ENCODE measurements at regions not wholly inside any gene's neighbourhood (a gene's known extent, or its start where the extent isn't known, plus 50 kb on each side); places are given as distances from the start of the nearest gene placed in this dataset.

DNA sequence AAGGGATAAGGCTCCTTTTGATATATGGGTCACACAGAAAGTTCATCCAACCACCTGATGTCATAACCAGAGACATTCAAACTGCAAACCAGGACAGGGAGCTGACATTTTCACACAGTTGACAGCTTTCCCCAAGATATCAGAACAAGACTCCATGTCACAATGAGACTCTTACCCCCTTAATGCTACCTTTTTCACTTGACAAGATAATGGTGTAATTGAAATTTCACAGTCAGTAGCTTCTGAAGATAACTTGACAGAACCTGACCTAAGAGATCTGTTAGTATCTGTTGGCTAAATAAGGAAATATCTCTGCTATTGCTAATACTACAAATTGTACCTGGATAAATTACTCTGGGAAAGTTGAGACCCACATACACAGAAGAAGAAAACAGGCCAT is 187.3 kb downstream of the C12orf50 start:
- DNase-seq (ENCODE audit: low read depth, low spot score) = no peak

DNA sequence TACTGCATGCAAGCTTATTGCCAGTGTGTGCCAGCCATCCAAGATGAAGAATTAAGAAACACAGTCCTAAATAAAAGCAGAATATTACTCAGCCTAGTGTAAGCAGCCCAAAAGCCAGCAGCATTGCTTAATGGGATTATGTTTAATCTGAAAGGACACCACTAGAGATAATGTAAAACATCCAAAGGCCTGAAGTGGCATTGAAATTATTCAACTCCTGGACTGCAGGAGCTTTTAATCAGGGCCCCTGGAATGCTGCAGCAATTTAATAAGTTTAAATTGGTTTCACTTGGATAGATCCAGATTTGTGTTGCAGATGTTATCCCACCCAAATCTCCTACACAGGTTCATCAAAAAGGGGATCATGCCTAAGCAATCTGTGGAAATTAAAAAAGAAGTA is 193.0 kb downstream of the C12orf50 start:
- no peak for DNase-seq (ENCODE audit: low read depth, low spot score)

DNA sequence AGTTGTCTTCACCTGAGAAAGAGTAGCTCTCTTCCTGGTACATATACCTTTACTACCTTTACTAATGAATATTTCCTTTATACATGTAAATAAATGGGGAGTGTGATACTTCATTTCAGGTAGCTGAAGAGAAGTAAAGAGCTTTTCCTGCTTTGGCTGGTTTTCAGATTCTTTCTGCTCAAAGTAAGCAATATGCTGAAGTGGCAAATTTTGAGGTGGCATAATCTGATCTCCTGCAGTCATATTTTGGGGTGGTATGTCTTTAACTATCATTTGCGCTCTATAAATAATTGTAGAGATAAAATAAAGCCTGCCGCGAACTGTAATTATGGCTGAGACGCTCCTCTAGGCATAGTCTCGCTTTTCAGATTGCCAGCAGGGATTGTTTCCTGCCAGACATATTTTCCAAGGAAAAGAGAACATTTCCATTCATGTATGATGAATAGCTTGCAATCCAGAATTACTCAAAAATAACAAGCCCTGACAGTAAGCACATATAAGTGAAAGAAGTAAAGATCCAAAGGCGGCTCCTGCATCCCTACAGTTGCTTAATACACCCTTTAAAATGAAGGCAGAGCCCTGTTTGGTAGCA is 200.7 kb downstream of the C12orf50 start:
- no peak for DNase-seq (ENCODE audit: low read depth, low spot score)

DNA sequence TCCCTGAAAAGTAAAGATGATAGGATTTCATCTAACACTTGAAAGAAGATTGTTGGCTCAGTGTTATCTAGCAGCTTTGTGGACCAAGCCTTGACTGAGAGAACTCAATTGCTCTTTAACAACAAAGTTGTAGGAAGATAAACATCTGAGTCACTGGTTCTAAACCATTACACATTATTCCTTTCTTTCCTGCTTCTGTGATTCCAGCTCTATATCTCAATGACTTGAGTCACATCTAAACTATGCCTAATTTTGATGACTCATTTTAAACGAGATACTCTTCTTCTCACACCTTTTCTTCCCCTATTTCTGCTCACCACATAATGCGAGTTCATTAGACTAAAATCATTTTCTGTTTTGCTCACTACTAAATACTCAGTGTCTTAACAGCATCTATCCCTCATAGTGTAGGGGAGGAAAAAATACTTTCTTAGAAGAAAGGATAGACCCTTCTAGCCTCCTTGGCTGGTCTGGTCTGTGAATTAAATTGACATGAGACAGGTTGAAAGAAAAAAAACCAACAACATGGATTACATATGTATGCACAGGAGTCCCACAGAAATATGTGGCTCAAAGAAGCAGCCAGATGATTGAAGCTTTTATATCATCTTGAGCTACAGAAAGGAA is 201.4 kb downstream of the C12orf50 start:
- no peak for DNase-seq (ENCODE audit: low read depth, low spot score)

DNA sequence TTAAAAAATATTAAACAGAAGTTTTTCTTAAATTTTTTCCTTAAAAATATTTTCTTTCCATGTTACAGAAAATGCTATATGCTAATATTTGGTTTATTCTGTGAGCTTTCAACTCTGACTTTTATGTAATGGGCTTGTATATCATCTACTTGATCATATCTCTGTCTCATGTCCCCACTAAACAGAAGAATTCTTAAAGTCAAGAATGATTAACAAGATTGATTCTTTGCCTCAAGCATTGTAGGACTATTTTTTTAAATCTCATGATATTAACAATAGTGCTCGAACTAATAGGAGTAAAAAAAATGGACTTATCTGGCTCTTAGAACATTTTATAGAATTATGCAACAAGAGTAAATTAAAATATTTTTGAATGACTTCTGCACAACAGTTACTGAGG is 206.3 kb downstream of the C12orf50 start:
- no peak for DNase-seq (ENCODE audit: low read depth, low spot score)

DNA sequence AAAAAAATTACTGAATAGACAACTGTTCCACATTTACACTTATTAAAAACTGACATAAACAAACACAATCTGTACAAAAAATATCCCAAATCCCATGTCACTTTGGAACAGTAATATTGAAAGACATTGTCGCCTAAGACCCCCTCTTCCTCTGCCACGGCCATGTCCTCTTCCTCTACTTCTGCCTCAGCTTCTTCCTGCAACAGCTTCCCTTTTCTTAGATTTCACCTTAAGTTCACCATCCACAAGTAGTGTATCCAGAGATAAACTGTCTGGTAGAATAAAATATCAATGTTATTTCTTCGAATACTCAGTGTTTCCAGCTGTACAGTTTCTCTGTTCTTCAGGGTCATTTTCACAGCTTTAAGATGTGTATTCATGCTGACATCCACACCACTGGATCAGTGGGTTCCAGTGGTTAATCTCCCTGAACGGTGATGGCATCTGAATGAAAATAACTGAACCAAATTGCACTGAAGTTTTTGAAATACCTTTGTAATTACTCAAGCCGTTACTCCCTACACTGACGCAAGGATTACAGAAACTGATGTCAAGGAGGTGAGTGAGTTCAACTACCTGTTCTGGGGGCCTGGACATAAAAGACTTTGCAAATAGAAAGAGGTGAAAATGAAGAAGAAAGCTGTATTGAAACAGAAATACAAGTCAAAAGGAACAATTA is 208.5 kb downstream of the C12orf50 start:
- no peak for DNase-seq (ENCODE audit: low read depth, low spot score)

DNA sequence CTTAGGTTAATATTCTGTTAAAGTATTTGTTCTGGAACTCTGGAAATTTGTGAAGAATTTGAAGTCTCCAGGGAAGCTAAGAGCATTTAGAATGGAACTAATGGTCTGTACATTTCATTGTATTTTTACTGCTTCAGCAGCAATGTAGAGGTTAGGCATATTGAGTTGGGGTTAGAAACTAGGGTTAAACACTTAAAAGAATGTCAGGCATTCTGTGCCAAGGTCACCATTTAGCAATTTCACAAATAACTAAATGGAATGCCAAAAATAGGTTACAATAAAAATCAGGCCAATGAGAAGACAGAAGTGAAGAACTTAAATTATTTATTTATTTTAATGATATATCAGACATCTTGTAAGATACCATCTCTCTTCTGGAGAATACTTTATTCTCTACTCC is 210.8 kb downstream of the C12orf50 start:
- DNase-seq (ENCODE audit: low read depth, low spot score) = no peak

DNA sequence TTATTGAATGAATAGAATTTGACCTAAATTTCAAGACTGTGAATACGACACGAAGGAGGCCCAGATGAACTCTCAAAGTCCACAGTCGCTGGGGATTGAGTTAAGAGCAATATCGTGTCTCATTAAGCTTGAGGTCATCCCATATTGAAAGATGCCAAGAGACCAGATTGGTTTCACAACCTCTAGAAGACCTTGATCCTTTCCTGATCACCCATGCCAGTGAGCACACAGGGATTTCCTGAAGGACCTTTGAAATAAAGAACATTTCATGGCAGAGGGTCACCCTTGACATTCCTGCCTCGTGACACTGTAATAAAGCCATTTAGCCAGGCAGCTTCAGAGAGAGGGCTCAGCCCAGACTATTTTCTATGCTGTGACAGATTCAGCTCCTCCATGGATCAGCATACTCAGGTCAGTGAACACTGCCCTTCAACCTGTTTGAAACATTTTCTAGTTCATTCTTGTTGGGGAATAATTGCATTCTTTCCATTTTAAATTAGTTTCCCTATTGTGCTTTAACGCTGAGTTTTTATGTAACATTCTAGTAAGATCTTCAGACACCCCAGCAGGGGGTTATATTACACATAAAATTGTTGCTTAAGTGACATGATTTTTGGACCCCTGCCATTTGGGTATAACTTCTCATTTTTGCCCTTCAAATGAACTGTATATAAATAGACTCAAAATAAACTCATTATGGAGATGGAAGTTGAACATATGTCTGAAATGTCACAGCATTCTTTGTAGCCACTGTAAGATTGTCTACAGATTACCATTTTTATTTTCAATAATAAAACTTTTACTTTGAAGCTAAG is 213.2 kb downstream of the C12orf50 start:
- peak; percentile 66 for DNase-seq (ENCODE audit: low read depth, low spot score)

DNA sequence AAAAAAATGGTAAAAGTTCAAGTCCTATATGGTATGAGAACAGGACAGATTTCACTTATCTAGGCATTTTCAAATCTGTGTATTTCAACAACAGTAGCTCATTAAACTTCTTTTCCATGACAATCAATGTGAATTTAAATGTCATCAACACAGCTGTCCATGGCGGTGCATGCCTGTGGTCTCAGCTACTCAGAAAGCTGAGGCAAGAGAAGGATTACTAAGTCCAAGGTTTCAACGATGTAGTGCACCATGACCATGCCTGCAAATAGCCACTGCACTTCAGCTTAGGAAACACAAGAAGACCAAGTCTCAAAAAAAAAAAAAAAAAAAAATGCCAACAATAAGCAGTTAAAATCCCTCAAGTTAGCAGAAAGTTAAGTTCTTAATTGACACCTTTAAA is 214.6 kb downstream of the C12orf50 start:
- DNase-seq (ENCODE audit: low read depth, low spot score) = no peak

DNA sequence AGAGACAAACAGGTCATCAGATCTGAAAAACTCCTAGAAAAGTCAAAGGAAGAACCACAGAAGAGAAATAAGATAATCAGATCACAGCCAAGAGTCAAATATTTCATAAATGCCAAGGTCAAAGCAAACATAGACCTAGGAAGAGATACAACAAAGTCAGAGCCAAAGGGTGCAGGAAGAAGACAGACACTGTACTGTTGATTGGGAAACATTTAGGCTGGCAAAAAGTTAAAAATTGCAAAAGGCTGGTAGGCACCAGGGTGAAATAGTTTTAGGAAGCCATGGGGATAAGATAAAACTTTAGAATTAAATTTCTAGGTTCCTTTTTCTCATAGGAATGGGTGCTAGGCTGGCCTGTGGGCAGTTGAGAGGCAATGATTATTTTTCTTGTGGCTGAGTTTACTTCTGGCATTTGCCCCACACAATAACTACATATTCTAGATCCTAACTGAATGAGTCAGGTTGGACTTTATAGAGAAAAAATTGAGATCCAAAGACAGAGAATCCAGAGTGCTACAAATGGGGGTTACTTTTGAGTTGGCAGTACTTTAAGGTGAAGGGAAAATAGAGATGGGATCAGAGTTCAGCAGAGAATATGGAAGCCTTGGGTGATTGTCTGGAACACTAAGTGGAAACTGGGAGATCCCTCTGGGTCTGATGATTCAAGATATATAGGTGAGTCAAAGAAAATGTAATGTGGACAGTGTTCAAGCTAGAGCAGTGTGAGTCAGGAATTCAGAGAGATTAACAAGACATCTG is 215.5 kb downstream of the C12orf50 start:
- DNase-seq (ENCODE audit: low read depth, low spot score) = no peak

DNA sequence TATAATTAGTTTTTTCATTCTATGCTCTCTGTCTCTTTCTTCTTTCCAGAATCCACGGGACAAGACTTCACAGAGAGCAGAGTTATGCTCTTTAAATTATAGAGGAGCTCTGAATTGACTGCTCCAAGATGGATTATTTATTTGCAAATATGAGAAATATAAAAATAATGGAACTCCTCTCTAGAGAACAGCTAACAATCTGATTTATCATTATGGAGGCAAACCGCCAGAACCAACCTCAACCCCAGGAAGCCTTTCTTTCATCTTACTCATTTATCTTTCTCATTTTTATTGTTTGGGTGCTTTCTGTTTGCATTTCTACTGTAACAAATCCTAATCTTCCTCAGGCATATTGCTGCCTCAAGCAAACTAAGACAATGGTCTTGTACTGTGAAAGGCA is 216.5 kb downstream of the C12orf50 start:
- no peak for DNase-seq (ENCODE audit: low read depth, low spot score)

DNA sequence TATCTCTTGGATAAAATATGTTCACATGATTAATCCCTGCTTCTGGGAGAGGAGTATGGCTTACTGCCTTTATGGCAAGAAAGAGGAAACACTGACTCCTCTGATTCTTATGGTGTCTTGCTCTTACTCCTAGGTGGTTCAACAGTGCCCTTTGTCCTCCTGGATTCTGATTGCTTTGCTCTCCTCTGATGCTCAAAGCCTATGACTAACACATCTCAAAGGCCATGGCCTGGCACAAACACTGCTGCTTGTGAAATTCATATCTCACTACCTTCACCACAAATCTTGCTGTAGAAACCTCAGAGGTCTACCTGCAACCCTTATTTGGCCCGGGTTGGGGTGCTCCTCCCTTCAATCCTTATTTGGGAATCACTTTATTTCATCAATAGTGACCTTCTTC is 217.2 kb downstream of the C12orf50 start:
- no peak for DNase-seq (ENCODE audit: low read depth, low spot score)

DNA sequence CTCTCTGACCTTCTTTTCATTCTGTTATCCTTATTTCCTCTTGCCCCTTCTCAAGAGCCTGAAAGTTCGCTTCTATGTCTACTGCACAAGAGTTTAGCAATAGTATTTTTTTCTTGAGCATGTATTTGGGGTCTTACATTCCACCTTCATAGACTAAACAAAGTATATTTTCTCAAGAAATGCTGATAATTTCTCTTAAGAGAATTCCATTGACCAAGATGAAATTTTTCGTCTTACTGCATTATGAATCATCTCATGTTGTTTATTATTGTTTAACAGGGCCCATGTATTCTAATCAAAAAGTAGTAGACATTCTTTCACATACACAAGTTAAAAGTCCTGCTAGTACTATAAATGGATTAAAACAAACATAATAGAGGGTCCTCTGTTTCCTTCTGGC is 219.3 kb downstream of the C12orf50 start:
- no peak for DNase-seq (ENCODE audit: low read depth, low spot score)

DNA sequence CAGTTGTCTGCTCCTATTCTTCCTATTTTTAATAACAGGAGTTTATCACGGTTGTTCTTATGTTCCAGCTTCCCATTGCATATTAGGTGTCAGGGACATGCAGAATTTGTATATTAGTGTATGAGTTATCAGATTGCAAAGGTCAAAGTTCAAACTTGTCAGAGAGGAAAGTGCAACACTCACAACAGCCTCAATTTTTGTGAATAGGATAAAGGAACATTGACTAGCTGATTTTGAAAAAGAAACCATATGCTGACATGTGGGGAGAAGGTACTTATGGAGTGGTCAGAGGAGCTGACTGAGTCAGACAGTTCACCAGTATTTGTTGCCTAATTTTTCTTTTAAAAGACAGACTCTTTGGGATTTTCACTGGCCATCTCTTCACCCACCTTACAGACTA is 222.1 kb downstream of the C12orf50 start:
- DNase-seq (ENCODE audit: low read depth, low spot score) = no peak

DNA sequence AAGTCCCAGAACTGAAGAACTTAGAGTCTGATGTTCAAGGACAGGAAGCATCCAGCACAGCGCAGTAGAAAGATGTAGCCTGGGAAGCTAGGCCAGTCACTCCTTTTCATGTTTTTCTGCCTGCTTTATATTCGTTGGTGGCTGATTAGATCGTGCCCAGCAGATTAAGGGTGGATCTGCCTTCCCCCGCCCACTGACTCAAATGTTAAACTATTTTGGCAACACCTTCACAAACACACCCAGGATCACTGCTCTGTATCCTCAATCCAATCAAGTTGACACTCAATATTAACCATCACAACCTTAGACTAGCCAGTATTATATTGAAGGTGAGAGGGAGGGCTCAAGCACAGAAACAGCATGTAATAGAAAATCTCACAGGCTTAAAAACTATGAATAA is 222.9 kb downstream of the C12orf50 start:
- DNase-seq (ENCODE audit: low read depth, low spot score) = no peak

DNA sequence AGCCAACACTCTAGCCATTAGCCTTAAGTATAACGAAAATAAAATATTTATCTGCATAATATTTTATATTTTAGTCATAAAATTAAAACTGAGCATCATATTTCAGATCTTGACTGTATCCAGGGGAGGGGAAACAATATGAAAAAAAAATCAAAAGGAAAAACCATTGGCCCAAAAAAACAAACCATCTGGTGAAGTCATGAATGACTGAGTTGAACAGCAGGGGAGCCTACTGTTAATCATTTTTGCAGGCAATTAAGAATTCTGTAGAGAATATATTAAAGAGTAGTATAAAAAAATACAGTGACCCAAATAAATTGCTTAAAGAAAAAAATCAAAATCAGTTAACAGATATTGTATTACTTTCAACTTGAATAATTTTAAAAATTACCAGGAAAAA is 224.8 kb downstream of the C12orf50 start:
- DNase-seq (ENCODE audit: low read depth, low spot score) = no peak

DNA sequence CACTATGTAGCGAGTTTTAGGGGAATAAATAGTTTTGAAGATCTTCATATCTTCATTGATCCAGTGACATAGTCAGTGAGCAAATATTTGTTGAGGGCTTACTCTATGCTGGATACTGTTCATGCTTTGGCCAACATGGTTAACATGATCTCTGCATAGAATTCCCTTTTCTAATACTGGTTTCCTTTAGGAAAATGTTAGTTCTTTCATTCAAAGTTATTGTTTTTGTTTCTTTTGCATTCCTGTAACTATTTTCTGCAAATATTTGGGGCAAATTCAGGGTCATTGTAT is 226.5 kb downstream of the C12orf50 start:
- no peak for DNase-seq (ENCODE audit: low read depth, low spot score)

DNA sequence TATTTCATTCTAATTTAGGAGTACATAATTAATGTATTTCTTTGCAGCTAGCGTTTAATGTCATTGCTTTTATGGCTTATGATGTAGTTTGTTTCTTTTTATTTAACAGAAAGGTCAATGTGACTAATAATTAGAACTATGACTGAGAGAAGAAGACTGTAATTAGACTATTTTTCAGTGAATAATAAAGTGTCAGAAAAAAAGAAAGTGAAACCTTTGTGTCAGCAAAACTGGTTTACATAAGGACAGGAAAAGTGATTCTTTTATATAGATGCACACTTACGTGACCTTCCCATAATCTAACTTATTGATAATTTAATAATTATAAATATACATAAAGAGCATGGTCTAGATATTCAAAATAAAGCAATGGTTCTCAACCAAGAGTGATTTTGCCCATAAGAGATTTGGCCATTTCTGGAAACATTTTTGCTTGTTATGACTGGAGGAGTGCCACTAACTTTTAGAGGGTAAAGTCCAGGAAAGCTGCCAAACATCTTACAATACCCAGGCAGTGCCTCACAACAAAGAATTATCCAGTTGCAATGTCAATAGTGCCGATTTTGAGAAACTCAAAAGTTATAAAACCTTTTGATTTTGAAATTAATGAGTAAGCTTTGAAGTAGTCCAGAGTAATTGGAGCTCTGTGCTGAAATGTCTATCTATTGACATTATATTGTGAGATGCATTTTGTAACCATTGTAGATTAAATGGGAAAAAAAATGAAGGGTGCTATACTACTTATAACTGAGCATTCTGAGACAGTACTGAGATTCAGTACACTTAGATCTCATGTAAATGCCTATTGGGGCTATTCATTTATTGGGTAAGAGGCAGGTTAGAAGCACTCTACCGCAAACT is 227.1 kb downstream of the C12orf50 start:
- DNase-seq (ENCODE audit: low read depth, low spot score) = no peak

DNA sequence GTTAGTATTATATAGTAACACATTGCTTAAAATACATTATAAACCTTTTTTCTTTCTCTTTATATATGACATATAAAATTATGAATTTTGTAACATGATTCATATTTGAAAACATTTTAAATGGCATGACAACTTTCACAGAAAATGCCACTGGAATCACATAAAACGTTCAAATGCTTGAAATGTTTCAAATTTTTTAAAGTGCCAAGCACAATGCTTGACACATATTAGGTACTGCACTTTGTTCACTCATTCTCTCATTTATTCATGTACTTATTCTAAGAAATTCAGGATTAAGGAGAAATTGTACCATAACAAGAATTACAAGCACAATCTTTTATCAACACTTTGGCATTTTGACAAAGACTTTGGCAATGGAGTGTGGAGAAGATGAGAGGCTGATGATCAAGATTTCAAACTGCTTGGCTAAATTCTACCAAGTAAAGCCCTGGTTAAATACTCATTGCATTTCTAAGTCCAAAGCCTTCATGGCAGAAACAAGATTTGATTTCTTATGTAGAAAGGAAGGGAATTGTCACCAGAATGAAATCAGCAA is 232.2 kb downstream of the C12orf50 start:
- no peak for DNase-seq (ENCODE audit: low read depth, low spot score)

DNA sequence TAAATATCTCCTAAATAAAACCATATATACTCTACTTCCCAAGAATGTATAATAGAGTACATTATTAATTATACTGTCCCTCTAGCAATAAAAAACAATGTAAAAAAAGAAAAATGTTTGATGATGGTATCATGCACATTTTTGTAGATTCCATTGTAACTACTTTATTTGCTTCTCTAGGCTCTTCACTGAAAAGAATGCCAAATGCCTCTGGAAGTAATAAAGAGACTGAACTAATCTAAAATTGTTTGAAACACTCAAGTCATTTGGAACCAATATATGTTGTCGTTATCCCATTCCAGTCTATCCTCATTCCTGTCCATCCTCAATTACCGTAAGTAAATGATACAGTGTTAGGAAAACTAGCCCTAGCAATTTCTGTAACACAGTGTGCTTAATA is 233.6 kb downstream of the C12orf50 start:
- no peak for DNase-seq (ENCODE audit: low read depth, low spot score)

DNA sequence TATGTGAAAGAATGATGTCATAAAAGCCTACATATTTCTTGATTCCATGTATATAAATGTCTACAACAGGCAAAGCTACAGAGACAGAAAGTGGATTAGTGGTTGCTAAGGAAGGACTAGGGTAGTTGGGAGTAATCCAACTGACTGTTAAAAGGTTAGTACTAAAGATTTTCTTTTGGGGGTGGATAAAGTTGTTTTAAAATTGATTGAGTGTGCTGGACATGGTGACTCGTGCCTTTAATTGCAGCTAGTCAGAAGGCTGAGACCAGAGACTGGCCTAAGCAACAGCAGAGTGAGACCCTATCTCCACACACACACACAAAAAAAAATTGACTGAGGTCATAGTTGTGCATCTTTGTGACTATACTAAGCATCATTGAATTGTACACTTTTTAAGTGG is 234.3 kb downstream of the C12orf50 start:
- no peak for DNase-seq (ENCODE audit: low read depth, low spot score)

Measured in smooth muscle cell of the brain vasculature (primary cell).